ENCODE measurements at regions not wholly inside any gene's neighbourhood (a gene's known extent, or its start where the extent isn't known, plus 50 kb on each side); places are given as distances from the start of the nearest gene placed in this dataset.

DNA sequence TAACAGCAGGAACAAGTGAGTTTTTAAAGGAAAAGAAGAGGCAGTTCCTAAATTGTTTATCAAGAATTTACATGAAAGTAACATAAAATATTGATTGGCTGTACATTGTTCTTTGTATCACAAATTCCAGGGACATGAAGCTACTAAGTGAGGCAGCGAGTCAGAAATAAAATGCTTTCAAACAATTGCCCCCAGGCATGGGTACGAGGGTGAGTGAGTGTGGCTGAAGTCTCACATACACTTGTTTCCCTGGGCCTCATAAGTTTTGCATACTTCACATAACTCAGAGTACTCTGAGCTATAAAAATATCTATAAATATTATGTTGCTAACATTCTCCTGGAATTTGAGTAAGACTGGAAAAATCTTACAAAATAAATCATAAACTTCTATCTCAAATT lies 511.6 kb upstream of the PRKX start (continued):
- TF ChIP-seq, protein P1, sequence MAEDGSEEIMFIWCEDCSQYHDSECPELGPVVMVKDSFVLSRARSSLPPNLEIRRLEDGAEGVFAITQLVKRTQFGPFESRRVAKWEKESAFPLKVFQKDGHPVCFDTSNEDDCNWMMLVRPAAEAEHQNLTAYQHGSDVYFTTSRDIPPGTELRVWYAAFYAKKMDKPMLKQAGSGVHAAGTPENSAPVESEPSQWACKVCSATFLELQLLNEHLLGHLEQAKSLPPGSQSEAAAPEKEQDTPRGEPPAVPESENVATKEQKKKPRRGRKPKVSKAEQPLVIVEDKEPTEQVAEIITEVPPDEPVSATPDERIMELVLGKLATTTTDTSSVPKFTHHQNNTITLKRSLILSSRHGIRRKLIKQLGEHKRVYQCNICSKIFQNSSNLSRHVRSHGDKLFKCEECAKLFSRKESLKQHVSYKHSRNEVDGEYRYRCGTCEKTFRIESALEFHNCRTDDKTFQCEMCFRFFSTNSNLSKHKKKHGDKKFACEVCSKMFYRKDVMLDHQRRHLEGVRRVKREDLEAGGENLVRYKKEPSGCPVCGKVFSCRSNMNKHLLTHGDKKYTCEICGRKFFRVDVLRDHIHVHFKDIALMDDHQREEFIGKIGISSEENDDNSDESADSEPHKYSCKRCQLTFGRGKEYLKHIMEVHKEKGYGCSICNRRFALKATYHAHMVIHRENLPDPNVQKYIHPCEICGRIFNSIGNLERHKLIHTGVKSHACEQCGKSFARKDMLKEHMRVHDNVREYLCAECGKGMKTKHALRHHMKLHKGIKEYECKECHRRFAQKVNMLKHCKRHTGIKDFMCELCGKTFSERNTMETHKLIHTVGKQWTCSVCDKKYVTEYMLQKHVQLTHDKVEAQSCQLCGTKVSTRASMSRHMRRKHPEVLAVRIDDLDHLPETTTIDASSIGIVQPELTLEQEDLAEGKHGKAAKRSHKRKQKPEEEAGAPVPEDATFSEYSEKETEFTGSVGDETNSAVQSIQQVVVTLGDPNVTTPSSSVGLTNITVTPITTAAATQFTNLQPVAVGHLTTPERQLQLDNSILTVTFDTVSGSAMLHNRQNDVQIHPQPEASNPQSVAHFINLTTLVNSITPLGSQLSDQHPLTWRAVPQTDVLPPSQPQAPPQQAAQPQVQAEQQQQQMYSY (CRISPR knock-in tag; IDR thresholded peaks at IDR 0.05), result no peak
- TF ChIP-seq, protein P2, sequence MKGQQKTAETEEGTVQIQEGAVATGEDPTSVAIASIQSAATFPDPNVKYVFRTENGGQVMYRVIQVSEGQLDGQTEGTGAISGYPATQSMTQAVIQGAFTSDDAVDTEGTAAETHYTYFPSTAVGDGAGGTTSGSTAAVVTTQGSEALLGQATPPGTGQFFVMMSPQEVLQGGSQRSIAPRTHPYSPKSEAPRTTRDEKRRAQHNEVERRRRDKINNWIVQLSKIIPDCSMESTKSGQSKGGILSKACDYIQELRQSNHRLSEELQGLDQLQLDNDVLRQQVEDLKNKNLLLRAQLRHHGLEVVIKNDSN (IDR thresholded peaks at IDR 0.05; ENCODE audit: borderline replicate concordance, extremely low read length, insufficient read depth, low read depth, low read length), result no peak

DNA sequence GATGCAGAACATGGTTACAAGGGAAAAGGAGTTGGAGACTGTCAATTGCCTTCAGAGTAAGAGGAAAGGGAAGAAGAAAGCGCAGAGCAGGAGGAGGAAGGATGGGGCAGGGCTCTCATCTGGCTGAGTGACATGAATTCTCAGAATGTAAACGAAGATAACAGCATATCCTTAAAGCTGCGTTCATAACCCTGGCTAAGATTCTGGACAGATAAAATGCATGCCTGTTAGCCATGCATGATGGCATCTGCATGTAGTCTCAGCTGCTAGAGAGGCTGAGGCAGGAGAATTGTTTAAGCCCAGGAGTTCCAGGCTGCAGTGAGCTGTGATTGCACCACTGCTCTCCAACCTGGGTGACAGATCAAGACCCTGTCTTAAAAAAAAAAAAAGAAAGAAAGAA lies 493.5 kb upstream of the PRKX start:
- Histone ChIP-seq H3K4me3 (no peak overlapping the region), H3K27me3 (replicated peaks in 1 of 2; ENCODE audit: control insufficient read depth in 2 of 2, insufficient read depth in 2 of 2, low read length in 1 of 2) (no peaks in the 10 kb centered on the region), H2AFZ (ENCODE audit: control insufficient read depth, low read depth, low read length) (no peak overlapping the region), H4K20me1 (ENCODE audit: control insufficient read depth, insufficient read depth) (no peaks in the 10 kb centered on the region), H3K9ac (ENCODE audit: control insufficient read depth, insufficient read depth, low read length) (no peak overlapping the region), H3K79me2 (ENCODE audit: control insufficient read depth, insufficient read depth, low read length) (no peaks in the 10 kb centered on the region), H3K9me3 (replicated peaks; ENCODE audit: control insufficient read depth, insufficient read depth, low read length) (no peaks in the 10 kb centered on the region), H3K36me3 (ENCODE audit: control insufficient read depth in 2 of 2, insufficient read depth in 2 of 2, low read length in 1 of 2) (no peaks in the 10 kb centered on the region), H3K4me2 (ENCODE audit: control insufficient read depth, insufficient read depth) (no peak overlapping the region), H3K4me1 (ENCODE audit: control insufficient read depth, insufficient read depth, low read length) (no peaks in the 10 kb centered on the region), H3K27ac (ENCODE audit: control insufficient read depth, insufficient read depth) (no peak overlapping the region)
- ChIA-PET POLR2A (no interaction called here), RAD21 (ENCODE audit: unreplicated experiment) (no interaction called here), SMC1A (ENCODE audit: uncharacterized antibody, unreplicated experiment) (no interaction called here), CTCF (no interaction called here)
- no peak for ATAC-seq
- no peak for FAIRE-seq
- 2% methylated on average over 3 of the region's 3 CpGs for WGBS (ENCODE audit: insufficient coverage, insufficient replicate concordance, low lambda C conversion rate, missing lambda C conversion rate)
- no peak for DNase-seq (ENCODE audit: low read depth, low spot score)
- in situ Hi-C loops (cut with MboI), result no loop called here
- no peak for TF ChIP-seq BHLHE40 (IDR thresholded peaks at IDR 0.05; ENCODE audit: borderline replicate concordance in 1 of 2, low read depth in 2 of 2, low read length in 1 of 2)
- no peak for TF ChIP-seq NRF1 (conservative IDR thresholded peaks at IDR 0.05; ENCODE audit: low read depth, low read length)
- BruUV-seq (replicated peaks), result no TSS peak
- intact Hi-C loops (cut with micrococcal nuclease; ENCODE audit: unreplicated experiment), result no loop called here

Data from GM12878 (cell line).